DND-41 (cell line): ENCODE measurements at regions not wholly inside any gene's neighbourhood (a gene's known extent, or its start where the extent isn't known, plus 50 kb on each side); places are given as distances from the start of the nearest gene placed in this dataset.

Source experiments
- ATAC-seq: fragments of 200-7000 bp; cut with Tn5 transposase; 3 replicates; pipeline ENCODE4 v1.9.1; 2021; ENCODE audit warnings: low read depth; ENCODE audit not compliant: insufficient read depth
- DNase-seq: peaks from one replicate; pipeline ENCODE4 v3.0.0-alpha.2; 2020
- H2AFZ ChIP-seq: 2 replicates; pipeline ENCODE4 v1.6.0; 2012; ENCODE audit warnings: low read depth, low read length
- H3K27ac ChIP-seq: 2 replicates; pipeline ENCODE4 v1.5.1; 2012; ENCODE audit warnings: low read length, inconsistent platforms
- H3K27me3 ChIP-seq: fragments of 200-600 bp; sonication (generic); 2 replicates; pipeline ENCODE4 v1.6.0; 2012; ENCODE audit warnings: low read length, mild to moderate bottlenecking, inconsistent platforms; ENCODE audit not compliant: insufficient read depth, poor library complexity
- H3K36me3 ChIP-seq: 2 replicates; pipeline ENCODE4 v1.5.1; 2012; ENCODE audit warnings: low read length, inconsistent platforms; ENCODE audit not compliant: insufficient read depth
- H3K4me1 ChIP-seq: 2 replicates; pipeline ENCODE4 v1.5.1; 2012; ENCODE audit warnings: mild to moderate bottlenecking, low read length; ENCODE audit not compliant: insufficient read depth
- H3K4me2 ChIP-seq: 2 replicates; pipeline ENCODE4 v1.6.0; 2012; ENCODE audit warnings: mild to moderate bottlenecking, moderate library complexity, low read length, inconsistent platforms; ENCODE audit not compliant: insufficient read depth
- H3K4me3 ChIP-seq, 2 experiments: fragments of 200-600 bp in 1 of 2; shearing (Covaris generic) in 1 of 2; 2 replicates each; pipeline ENCODE4 v1.5.1; 2012 to 2016; ENCODE audit warnings: inconsistent platforms in 2 of 2, low read length in 2 of 2, mild to moderate bottlenecking in 2 of 2, low read depth in 1 of 2, moderate library complexity in 1 of 2
- H3K79me2 ChIP-seq: 2 replicates; pipeline ENCODE4 v1.6.0; 2012; ENCODE audit warnings: low read length, inconsistent platforms; ENCODE audit not compliant: insufficient read depth
- H3K9ac ChIP-seq: 2 replicates; pipeline ENCODE4 v1.6.0; 2012; ENCODE audit warnings: low read depth, mild to moderate bottlenecking, inconsistent platforms, low read length, moderate library complexity
- H3K9me3 ChIP-seq: 2 replicates; pipeline ENCODE4 v1.5.1; 2012; ENCODE audit warnings: low read length, moderate library complexity, mild to moderate bottlenecking, inconsistent platforms; ENCODE audit not compliant: insufficient read depth, severe bottlenecking
- H4K20me1 ChIP-seq: 2 replicates; pipeline ENCODE4 v1.6.0; 2012; ENCODE audit warnings: low read length; ENCODE audit not compliant: insufficient read depth
- EZH2 ChIP-seq: IDR thresholded peaks from 3 replicates; pipeline ENCODE4 v1.6.1; 2012; ENCODE audit warnings: borderline replicate concordance, low read depth, mild to moderate bottlenecking, moderate library complexity, low read length, inconsistent platforms; ENCODE audit not compliant: severe bottlenecking
- TF ChIP-seq, protein P1 (sequence below): IDR thresholded peaks from 2 replicates; pipeline ENCODE4 v1.5.1; 2012; ENCODE audit warnings: borderline replicate concordance, low read length, moderate library complexity, mild to moderate bottlenecking; ENCODE audit not compliant: poor library complexity, severe bottlenecking; ENCODE audit errors: extremely low read depth

DNA sequence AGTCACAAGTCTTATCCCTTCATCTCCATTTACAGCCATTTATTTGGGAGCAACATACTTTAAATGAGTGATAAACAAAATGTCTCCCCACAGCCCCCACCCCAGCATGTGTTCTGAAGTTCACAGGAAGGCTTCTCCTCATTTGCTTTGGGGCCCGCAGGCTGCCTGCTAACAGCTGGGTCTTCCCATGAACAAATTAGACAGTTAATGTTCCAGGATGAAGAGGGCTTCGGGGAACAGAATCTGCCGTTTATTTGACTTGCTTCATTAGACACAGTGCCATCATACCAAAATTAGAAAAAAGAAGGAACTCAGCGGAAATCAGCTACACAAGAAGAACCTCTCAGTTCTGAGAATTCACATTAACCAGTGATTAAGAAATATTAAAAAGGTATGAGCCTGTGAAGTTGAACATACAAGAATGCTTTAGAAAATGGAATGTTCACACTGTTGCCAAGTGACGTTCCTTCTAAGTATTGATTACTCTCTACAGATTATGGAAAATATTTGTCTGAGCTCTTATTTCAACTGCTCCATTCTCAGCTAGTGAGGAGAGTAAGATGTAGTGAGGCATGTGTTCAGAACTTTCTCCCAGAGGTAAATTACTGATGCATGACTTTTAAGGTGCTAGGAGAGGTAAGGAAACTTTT is 107.5 kb upstream of the THBS1 start:
- peaks cover 4% of the 10 kb centered on the region for H3K27me3 ChIP-seq
- no peak for TF ChIP-seq EZH2
- TF ChIP-seq, protein P1, sequence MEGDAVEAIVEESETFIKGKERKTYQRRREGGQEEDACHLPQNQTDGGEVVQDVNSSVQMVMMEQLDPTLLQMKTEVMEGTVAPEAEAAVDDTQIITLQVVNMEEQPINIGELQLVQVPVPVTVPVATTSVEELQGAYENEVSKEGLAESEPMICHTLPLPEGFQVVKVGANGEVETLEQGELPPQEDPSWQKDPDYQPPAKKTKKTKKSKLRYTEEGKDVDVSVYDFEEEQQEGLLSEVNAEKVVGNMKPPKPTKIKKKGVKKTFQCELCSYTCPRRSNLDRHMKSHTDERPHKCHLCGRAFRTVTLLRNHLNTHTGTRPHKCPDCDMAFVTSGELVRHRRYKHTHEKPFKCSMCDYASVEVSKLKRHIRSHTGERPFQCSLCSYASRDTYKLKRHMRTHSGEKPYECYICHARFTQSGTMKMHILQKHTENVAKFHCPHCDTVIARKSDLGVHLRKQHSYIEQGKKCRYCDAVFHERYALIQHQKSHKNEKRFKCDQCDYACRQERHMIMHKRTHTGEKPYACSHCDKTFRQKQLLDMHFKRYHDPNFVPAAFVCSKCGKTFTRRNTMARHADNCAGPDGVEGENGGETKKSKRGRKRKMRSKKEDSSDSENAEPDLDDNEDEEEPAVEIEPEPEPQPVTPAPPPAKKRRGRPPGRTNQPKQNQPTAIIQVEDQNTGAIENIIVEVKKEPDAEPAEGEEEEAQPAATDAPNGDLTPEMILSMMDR, result no peak
- H3K4me3 ChIP-seq, result no peak overlapping the region
- ATAC-seq, result no peak
- H3K4me2 ChIP-seq, result no peak overlapping the region
- no peak overlapping the region for H3K27ac ChIP-seq
- H3K79me2 ChIP-seq, result no peaks in the 10 kb centered on the region
- H3K4me1 ChIP-seq, result no peaks in the 10 kb centered on the region
- no peak overlapping the region for H2AFZ ChIP-seq
- H4K20me1 ChIP-seq, result no peaks in the 10 kb centered on the region
- DNase-seq, result no peak
- H3K9me3 ChIP-seq, result no peaks in the 10 kb centered on the region
- no peaks in the 10 kb centered on the region for H3K36me3 ChIP-seq
- H3K9ac ChIP-seq, result no peak overlapping the region

DNA sequence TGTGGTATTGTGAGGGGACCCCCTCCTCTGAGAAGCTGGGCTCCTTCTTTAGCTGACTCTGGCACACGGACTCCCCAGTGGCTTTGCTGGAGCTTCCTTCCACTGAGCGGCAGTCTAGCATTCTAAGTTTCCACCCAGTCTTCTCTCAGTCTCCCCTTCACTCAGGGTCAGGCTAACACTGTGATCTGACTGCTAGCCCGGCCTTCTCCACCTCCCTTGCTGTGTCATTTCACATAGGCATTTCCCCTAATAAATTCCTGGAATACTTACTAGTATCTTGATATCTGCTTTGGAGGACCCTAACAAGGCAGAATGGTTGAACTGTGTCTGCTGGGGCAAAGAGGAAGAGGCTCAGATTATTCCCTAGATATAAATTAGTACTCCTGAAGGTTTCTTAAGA is 106.2 kb upstream of the THBS1 start:
- Histone ChIP-seq H3K4me2 (no peak overlapping the region), H3K4me1 (no peaks in the 10 kb centered on the region), H3K27me3 (peaks cover 4% of the 10 kb centered on the region), H4K20me1 (no peaks in the 10 kb centered on the region), H2AFZ (no peak overlapping the region), H3K9me3 (no peaks in the 10 kb centered on the region), H3K4me3 (no peak overlapping the region), H3K79me2 (no peaks in the 10 kb centered on the region), H3K9ac (no peak overlapping the region), H3K36me3 (no peaks in the 10 kb centered on the region), H3K27ac (no peak overlapping the region)
- no peak for TF ChIP-seq EZH2
- TF ChIP-seq, protein P1, result no peak
- DNase-seq (no peak), ATAC-seq (no peak)

DNA sequence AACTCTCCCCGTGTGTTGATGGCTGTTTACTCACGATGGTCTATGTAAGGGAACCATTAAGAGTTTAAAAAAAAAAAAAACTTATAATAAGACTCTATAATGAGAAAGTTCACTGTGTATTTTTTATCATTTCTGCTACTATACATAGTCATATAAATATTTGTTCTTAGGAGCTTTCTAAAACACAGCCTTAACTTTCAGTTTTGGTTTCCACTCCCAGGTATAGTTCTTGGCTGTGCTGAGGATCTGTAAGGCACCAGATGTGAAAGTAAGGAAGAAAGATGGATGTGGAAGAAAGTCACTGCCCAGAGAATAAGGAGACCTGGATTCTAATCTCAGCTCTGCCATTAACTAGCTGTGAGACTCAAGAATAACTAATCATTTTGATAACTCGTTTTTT is 101.9 kb upstream of the THBS1 start:
- H3K27ac ChIP-seq, result no peak overlapping the region
- H3K9me3 ChIP-seq, result no peaks in the 10 kb centered on the region
- H3K36me3 ChIP-seq, result no peaks in the 10 kb centered on the region
- H4K20me1 ChIP-seq, result no peaks in the 10 kb centered on the region
- no peak overlapping the region for H3K4me3 ChIP-seq
- no peak overlapping the region for H3K9ac ChIP-seq
- TF ChIP-seq EZH2, result no peak
- TF ChIP-seq, protein P1, result no peak
- no peak overlapping the region for H3K4me2 ChIP-seq
- H2AFZ ChIP-seq, result no peak overlapping the region
- ATAC-seq, result no peak
- no peak for DNase-seq
- H3K4me1 ChIP-seq, result no peaks in the 10 kb centered on the region
- H3K79me2 ChIP-seq, result no peaks in the 10 kb centered on the region
- H3K27me3 ChIP-seq, result peaks cover 9% of the 10 kb centered on the region
